Right atrium auricular region (tissue), 2 donors: ENCODE measurements at regions not wholly inside any gene's neighbourhood (a gene's known extent, or its start where the extent isn't known, plus 50 kb on each side); places are given as distances from the start of the nearest gene placed in this dataset.

Experiments used
- DNase-seq: peaks from one replicate; pipeline ENCODE4 v3.0.0-alpha.2; 2019; ENCODE audit warnings: low spot score
- H3K27ac ChIP-seq, 2 donors: fragments of 200-600 bp; sonication (generic); 1 replicate in 1 of 2; 2 replicates in 1 of 2; pipeline ENCODE4 v1.5.1; 2016 to 2019
- H3K27me3 ChIP-seq, 2 donors: fragments of 200-600 bp; sonication (generic); one replicate each; pipeline versions ENCODE4 v1.5.1 to v1.6.0; 2017 to 2019
- H3K36me3 ChIP-seq: fragments of 200-600 bp; sonication (generic); one replicate; pipeline ENCODE4 v1.5.1; 2016
- H3K4me1 ChIP-seq, 2 donors: fragments of 200-600 bp; sonication (generic); one replicate each; pipeline versions ENCODE4 v1.5.1 to v1.6.0; 2017 to 2019
- H3K4me3 ChIP-seq, 2 donors: fragments of 200-600 bp; sonication (generic); 1 replicate in 1 of 2; 2 replicates in 1 of 2; pipeline ENCODE4 v1.5.1; 2017 to 2019; ENCODE audit warnings: mild to moderate bottlenecking in 1 of 2, moderate library complexity in 1 of 2
- H3K9me3 ChIP-seq, 2 donors: fragments of 200-600 bp; sonication (generic); one replicate each; pipeline ENCODE4 v1.5.1; 2019
- CTCF ChIP-seq, 2 donors: fragments of 200-600 bp; sonication (generic); IDR thresholded peaks; one replicate each; pipeline ENCODE4 v1.5.1; 2019; ENCODE audit warnings: antibody characterized with exemption in 2 of 2

GRCh38 chr13:47216176-47216822 lies 319.4 kb upstream of the HTR2A start:
- H3K4me3 ChIP-seq: no peak overlapping the region
- no peaks in the 10 kb centered on the region for H3K36me3 ChIP-seq
- no peak for TF ChIP-seq CTCF (IDR thresholded peaks at IDR 0.05)
- no peak for DNase-seq
- no peaks in the 10 kb centered on the region for H3K9me3 ChIP-seq
- H3K27me3 ChIP-seq: no peaks in the 10 kb centered on the region
- no peaks in the 10 kb centered on the region for H3K4me1 ChIP-seq
- no peak overlapping the region for H3K27ac ChIP-seq

- H3K36me3 ChIP-seq: no peaks in the 10 kb centered on the region
- H3K27me3 ChIP-seq: no peaks in the 10 kb centered on the region
- no peaks in the 10 kb centered on the region for H3K4me1 ChIP-seq
- H3K27ac ChIP-seq: no peak overlapping the region
- no peak overlapping the region for H3K4me3 ChIP-seq
- TF ChIP-seq CTCF (IDR thresholded peaks at IDR 0.05): no peak
- no peaks in the 10 kb centered on the region for H3K9me3 ChIP-seq
- DNase-seq: no peak
Measured at GRCh38 chr13:47215736-47216135, 318.9 kb upstream of the HTR2A start.

- Histone ChIP-seq H3K27ac (no peak overlapping the region), H3K4me1 (no peaks in the 10 kb centered on the region), H3K9me3 (no peaks in the 10 kb centered on the region), H3K36me3 (no peaks in the 10 kb centered on the region), H3K27me3 (no peaks in the 10 kb centered on the region), H3K4me3 (no peak overlapping the region)
- TF ChIP-seq CTCF (IDR thresholded peaks at IDR 0.05): no peak
- DNase-seq: no peak
Measured at GRCh38 chr13:47213047-47213446, 316.2 kb upstream of the HTR2A start.

GRCh38 chr13:47211106-47211505 lies 314.3 kb upstream of the HTR2A start:
- no peaks in the 10 kb centered on the region for H3K4me1 ChIP-seq
- TF ChIP-seq CTCF (IDR thresholded peaks at IDR 0.05): no peak
- DNase-seq: no peak

GRCh38 chr13:47206111-47206510 lies 309.3 kb upstream of the HTR2A start:
- Histone ChIP-seq H3K4me1 (no peaks in the 10 kb centered on the region), H3K9me3 (peaks cover 0 to 12% of the 10 kb centered on the region in 2 donors), H3K27me3 (no peaks in the 10 kb centered on the region), H3K4me3 (no peak overlapping the region), H3K36me3 (no peaks in the 10 kb centered on the region), H3K27ac (no peak overlapping the region)
- DNase-seq: no peak
- TF ChIP-seq CTCF (IDR thresholded peaks at IDR 0.05): no peak

More at GRCh38 chr13:47211106-47211505, 314.3 kb upstream of the HTR2A start:
- Histone ChIP-seq H3K27ac (no peak overlapping the region), H3K36me3 (no peaks in the 10 kb centered on the region), H3K9me3 (no peaks in the 10 kb centered on the region), H3K27me3 (no peaks in the 10 kb centered on the region), H3K4me3 (no peak overlapping the region)

GRCh38 chr13:47190696-47191305 lies 293.9 kb upstream of the HTR2A start:
- TF ChIP-seq CTCF (IDR thresholded peaks at IDR 0.05): no peak
- no peak for DNase-seq

More at GRCh38 chr13:47190696-47191305, 293.9 kb upstream of the HTR2A start:
- H3K4me1 ChIP-seq: no peaks in the 10 kb centered on the region
- H3K4me3 ChIP-seq: no peak overlapping the region
- H3K27me3 ChIP-seq: no peaks in the 10 kb centered on the region
- H3K9me3 ChIP-seq: no peaks in the 10 kb centered on the region
- no peak overlapping the region for H3K27ac ChIP-seq
- H3K36me3 ChIP-seq: no peaks in the 10 kb centered on the region
